ENCODE measurements at regions not wholly inside any gene's neighbourhood (a gene's known extent, or its start where the extent isn't known, plus 50 kb on each side); places are given as distances from the start of the nearest gene placed in this dataset.

DNA sequence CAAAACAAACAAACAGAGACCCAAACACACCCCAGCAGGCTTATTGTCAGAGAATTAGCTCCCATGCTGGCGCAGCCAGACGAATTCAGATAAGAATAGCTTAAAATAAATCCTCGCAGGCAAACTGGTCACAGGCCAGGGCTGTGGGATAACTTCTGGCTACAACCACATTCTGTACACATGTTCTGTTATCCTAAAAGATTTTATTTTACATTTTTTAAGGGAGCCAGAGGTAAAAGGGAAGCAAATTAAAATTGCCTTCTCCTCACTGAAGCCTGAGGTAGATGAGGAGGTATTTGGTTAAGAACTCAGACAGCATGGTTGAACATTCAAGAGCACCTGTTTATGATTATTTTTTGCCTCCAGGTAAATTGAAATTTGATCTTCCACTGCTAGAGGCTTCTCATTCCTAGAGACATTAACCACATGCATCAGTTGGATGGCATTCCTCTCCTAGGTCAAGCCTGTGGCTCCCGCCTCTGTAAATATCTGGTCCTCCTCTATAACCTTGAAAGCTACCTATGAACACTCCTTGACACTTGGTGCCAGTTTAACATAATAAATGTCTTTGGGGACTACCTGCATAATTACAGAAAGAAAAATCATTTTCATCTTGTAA, 190.3 kb downstream of the SATB1 start:
- TF ChIP-seq, protein P1, sequence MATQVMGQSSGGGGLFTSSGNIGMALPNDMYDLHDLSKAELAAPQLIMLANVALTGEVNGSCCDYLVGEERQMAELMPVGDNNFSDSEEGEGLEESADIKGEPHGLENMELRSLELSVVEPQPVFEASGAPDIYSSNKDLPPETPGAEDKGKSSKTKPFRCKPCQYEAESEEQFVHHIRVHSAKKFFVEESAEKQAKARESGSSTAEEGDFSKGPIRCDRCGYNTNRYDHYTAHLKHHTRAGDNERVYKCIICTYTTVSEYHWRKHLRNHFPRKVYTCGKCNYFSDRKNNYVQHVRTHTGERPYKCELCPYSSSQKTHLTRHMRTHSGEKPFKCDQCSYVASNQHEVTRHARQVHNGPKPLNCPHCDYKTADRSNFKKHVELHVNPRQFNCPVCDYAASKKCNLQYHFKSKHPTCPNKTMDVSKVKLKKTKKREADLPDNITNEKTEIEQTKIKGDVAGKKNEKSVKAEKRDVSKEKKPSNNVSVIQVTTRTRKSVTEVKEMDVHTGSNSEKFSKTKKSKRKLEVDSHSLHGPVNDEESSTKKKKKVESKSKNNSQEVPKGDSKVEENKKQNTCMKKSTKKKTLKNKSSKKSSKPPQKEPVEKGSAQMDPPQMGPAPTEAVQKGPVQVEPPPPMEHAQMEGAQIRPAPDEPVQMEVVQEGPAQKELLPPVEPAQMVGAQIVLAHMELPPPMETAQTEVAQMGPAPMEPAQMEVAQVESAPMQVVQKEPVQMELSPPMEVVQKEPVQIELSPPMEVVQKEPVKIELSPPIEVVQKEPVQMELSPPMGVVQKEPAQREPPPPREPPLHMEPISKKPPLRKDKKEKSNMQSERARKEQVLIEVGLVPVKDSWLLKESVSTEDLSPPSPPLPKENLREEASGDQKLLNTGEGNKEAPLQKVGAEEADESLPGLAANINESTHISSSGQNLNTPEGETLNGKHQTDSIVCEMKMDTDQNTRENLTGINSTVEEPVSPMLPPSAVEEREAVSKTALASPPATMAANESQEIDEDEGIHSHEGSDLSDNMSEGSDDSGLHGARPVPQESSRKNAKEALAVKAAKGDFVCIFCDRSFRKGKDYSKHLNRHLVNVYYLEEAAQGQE (IDR thresholded peaks at IDR 0.05; ENCODE audit: low read depth) = no peak
- TF ChIP-seq, protein P2, sequence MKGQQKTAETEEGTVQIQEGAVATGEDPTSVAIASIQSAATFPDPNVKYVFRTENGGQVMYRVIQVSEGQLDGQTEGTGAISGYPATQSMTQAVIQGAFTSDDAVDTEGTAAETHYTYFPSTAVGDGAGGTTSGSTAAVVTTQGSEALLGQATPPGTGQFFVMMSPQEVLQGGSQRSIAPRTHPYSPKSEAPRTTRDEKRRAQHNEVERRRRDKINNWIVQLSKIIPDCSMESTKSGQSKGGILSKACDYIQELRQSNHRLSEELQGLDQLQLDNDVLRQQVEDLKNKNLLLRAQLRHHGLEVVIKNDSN (IDR thresholded peaks at IDR 0.05) = no peak
- no peak for TF ChIP-seq TEAD4 (IDR thresholded peaks at IDR 0.05)
- no peak for TF ChIP-seq ZBTB7A (IDR thresholded peaks at IDR 0.05; ENCODE audit: low read depth)
- no peak for TF ChIP-seq TCF12 (IDR thresholded peaks at IDR 0.05; ENCODE audit: low read depth)
- no peak for TF ChIP-seq EGR1 (IDR thresholded peaks at IDR 0.05)
- no peak for TF ChIP-seq FOXM1 (IDR thresholded peaks at IDR 0.05; ENCODE audit: borderline replicate concordance, low read depth)
- TF ChIP-seq TAF1 (IDR thresholded peaks at IDR 0.05; ENCODE audit: low read depth) = no peak
- no peak for TF ChIP-seq YY1 (IDR thresholded peaks at IDR 0.05; ENCODE audit: low read depth)
- TF ChIP-seq CEBPB (IDR thresholded peaks at IDR 0.05) = no peak
- no peak for TF ChIP-seq CREB1 (IDR thresholded peaks at IDR 0.05; ENCODE audit: low read depth)
- no peak for TF ChIP-seq RAD21 (IDR thresholded peaks at IDR 0.05; ENCODE audit: low read depth)

DNA sequence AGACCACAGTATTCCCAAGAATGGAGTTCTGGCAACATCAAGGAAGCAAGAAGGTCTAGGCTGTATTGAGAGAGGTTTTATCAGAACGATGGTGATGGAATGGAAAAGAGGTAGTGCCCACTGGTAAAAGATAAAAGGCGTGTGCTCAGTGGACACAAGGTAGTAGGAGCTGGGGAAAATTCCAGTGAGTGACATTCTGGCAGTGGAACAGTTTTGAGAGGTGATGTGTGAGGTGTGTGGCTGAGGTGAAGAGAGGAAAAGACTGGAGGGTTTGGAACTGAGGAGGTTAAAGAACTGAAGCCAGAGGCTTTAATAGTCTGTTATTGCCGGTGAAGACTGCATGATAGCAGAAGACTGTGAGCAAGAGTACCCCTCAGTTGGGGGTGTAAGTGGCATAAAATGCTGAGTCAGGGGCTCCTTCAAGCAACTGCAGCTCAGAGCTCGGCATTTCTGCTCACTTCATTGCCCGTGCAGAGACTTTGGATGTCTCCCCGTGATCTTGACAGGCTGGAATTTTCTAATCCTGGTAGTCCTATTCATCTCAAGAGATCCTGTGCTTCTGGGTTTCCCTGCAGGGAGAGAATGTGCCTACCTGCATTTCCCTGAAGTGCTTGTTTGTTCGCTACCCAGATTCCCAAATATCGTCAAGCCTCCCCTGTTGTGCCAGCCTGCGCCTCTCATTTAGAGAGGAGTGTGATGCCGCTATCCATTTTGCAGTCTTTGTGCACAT, 191.0 kb downstream of the SATB1 start:
- TF ChIP-seq EP300 (IDR thresholded peaks at IDR 0.05; ENCODE audit: borderline replicate concordance) (no peak), CEBPB (IDR thresholded peaks at IDR 0.05) (no peak), YY1 (IDR thresholded peaks at IDR 0.05; ENCODE audit: low read depth) (no peak), TAF1 (IDR thresholded peaks at IDR 0.05; ENCODE audit: low read depth) (no peak), EGR1 (IDR thresholded peaks at IDR 0.05) (no peak), ZBTB7A (IDR thresholded peaks at IDR 0.05; ENCODE audit: low read depth) (no peak), TCF12 (IDR thresholded peaks at IDR 0.05; ENCODE audit: low read depth) (no peak), CREB1 (IDR thresholded peaks at IDR 0.05; ENCODE audit: low read depth) (no peak), NFIC (IDR thresholded peaks at IDR 0.05) (no peak), FOXM1 (IDR thresholded peaks at IDR 0.05; ENCODE audit: borderline replicate concordance, low read depth) (no peak), TEAD4 (IDR thresholded peaks at IDR 0.05) (no peak), RAD21 (IDR thresholded peaks at IDR 0.05; ENCODE audit: low read depth) (no peak)
- TF ChIP-seq, protein P1 (IDR thresholded peaks at IDR 0.05; ENCODE audit: low read depth) = no peak
- TF ChIP-seq, protein P2 (IDR thresholded peaks at IDR 0.05) = no peak
- TF ChIP-seq, protein P3, sequence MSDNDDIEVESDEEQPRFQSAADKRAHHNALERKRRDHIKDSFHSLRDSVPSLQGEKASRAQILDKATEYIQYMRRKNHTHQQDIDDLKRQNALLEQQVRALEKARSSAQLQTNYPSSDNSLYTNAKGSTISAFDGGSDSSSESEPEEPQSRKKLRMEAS (IDR thresholded peaks at IDR 0.05) = no peak

DNA sequence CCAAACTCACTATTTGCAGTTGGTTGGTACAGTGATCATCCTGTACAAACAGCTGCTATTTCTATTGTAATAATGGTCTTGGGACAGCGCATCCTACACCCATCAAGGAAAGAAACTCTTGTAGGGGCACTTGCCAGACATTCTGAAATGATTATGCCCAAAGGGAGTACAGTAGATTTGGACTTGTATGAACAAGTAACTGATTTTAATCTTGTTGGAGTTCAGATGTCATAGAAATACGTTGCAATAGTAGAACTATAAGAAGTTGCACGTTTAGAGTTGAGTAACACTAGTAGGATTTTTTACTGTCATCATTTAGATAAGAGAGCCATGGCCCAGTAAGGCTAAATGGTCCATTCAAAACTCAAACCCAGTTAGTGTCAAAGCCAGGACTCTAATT, 192.8 kb downstream of the SATB1 start:
- TF ChIP-seq ZBTB7A (IDR thresholded peaks at IDR 0.05; ENCODE audit: low read depth) (no peak), FOXM1 (IDR thresholded peaks at IDR 0.05; ENCODE audit: borderline replicate concordance, low read depth) (no peak), NFIC (IDR thresholded peaks at IDR 0.05) (no peak), TCF12 (IDR thresholded peaks at IDR 0.05; ENCODE audit: low read depth) (no peak), CREB1 (IDR thresholded peaks at IDR 0.05; ENCODE audit: low read depth) (no peak), CEBPB (IDR thresholded peaks at IDR 0.05) (no peak), YY1 (IDR thresholded peaks at IDR 0.05; ENCODE audit: low read depth) (no peak), RAD21 (IDR thresholded peaks at IDR 0.05; ENCODE audit: low read depth) (no peak), EP300 (IDR thresholded peaks at IDR 0.05; ENCODE audit: borderline replicate concordance) (no peak), TEAD4 (IDR thresholded peaks at IDR 0.05) (no peak), TAF1 (IDR thresholded peaks at IDR 0.05; ENCODE audit: low read depth) (no peak), EGR1 (IDR thresholded peaks at IDR 0.05) (no peak)
- TF ChIP-seq, protein P3 (IDR thresholded peaks at IDR 0.05) = no peak
- TF ChIP-seq, protein P2 (IDR thresholded peaks at IDR 0.05) = no peak
- TF ChIP-seq, protein P1 (IDR thresholded peaks at IDR 0.05; ENCODE audit: low read depth) = no peak

Data from Ishikawa (cell line).